SK-N-SH (cell line): ENCODE measurements at regions not wholly inside any gene's neighbourhood (a gene's known extent, or its start where the extent isn't known, plus 50 kb on each side); places are given as distances from the start of the nearest gene placed in this dataset.

Experiments
- CTCF ChIA-PET: fragments of 300-600, 350-600 bp; formaldehyde crosslinking; extraction: SDS; loops from one replicate; lab custom pipeline; 2021; lab: Yijun Ruan, JAX
- POLR2A ChIA-PET: fragments of 350-600 bp; sonication (Branson Sonifier 250); formaldehyde crosslinking; extraction: SDS; loops from one replicate; lab custom pipeline; 2020; ENCODE audit warnings: antibody characterized with exemption, inconsistent platforms; lab: Yijun Ruan, JAX
- DNase-seq: peaks from one replicate; pipeline ENCODE4 v3.0.0; 2012
- H2AFZ ChIP-seq: fragments of 200-600 bp; sonication (generic); 2 replicates; pipeline ENCODE4 v1.8.1; 2016; ENCODE audit warnings: antibody characterized with exemption, mild to moderate bottlenecking, low read depth
- H3F3A ChIP-seq: fragments of 200-600 bp; sonication (generic); replicated peaks from 2 replicates; pipeline ENCODE3; 2016; ENCODE audit warnings: antibody characterized with exemption, mild to moderate bottlenecking; ENCODE audit not compliant: insufficient read depth
- H3K27ac ChIP-seq, 2 experiments: fragments of 200-500 bp in 1 of 2; fragments of 200-600 bp in 1 of 2; sonication (Bioruptor generic) in 1 of 2; sonication (generic), shearing (Covaris generic) in 1 of 2; 2 replicates each; pipeline versions ENCODE4 v1.5.1 to v1.6.1; 2014 to 2016; ENCODE audit warnings: low read depth in 2 of 2, inconsistent platforms in 1 of 2, low read length in 1 of 2, mild to moderate bottlenecking in 1 of 2, mixed read lengths in 1 of 2
- H3K27me3 ChIP-seq: fragments of 200-600 bp; sonication (generic), shearing (Covaris generic); 2 replicates; pipeline ENCODE4 v1.6.1; 2016; ENCODE audit warnings: mixed run types; ENCODE audit not compliant: insufficient read depth
- H3K36me3 ChIP-seq, 2 experiments: fragments of 200-500 bp in 1 of 2; fragments of 200-600 bp in 1 of 2; sonication (Bioruptor generic) in 1 of 2; sonication (generic) in 1 of 2; replicated peaks in 1 of 2; 2 replicates each; pipeline versions ENCODE3 to v1.5.1; 2014 to 2016; ENCODE audit warnings: low read length in 1 of 2, mild to moderate bottlenecking in 1 of 2; ENCODE audit not compliant: insufficient read depth in 2 of 2, control insufficient read depth in 1 of 2
- H3K4me1 ChIP-seq, 2 experiments: fragments of 200-500 bp in 1 of 2; fragments of 200-600 bp in 1 of 2; sonication (Bioruptor generic) in 1 of 2; sonication (generic), shearing (Covaris generic) in 1 of 2; 2 replicates each; pipeline versions ENCODE4 v1.5.1 to v1.6.1; 2014 to 2016; ENCODE audit warnings: low read depth in 1 of 2, low read length in 1 of 2, mixed run types in 1 of 2; ENCODE audit not compliant: insufficient read depth in 2 of 2, control insufficient read depth in 1 of 2
- H3K4me2 ChIP-seq: fragments of 200-600 bp; sonication (generic), shearing (Covaris generic); 2 replicates; pipeline ENCODE4 v1.6.1; 2017; ENCODE audit warnings: mixed run types
- H3K4me3 ChIP-seq, 2 experiments: fragments of 200-500 bp in 1 of 2; fragments of 200-600 bp in 1 of 2; sonication (Bioruptor generic) in 1 of 2; sonication (generic), shearing (Covaris generic) in 1 of 2; 2 replicates each; pipeline versions ENCODE4 v1.5.1 to v1.8.1; 2014 to 2016; ENCODE audit warnings: low read depth in 2 of 2, inconsistent platforms in 1 of 2, low read length in 1 of 2, mild to moderate bottlenecking in 1 of 2, mixed read lengths in 1 of 2, moderate library complexity in 1 of 2
- H3K79me2 ChIP-seq: fragments of 200-600 bp; sonication (generic); 2 replicates; pipeline ENCODE4 v1.8.1; 2017; ENCODE audit warnings: mild to moderate bottlenecking; ENCODE audit not compliant: insufficient read depth
- H3K9ac ChIP-seq: fragments of 200-600 bp; sonication (generic); 2 replicates; pipeline ENCODE4 v1.6.1; 2017; ENCODE audit warnings: mixed run types
- H3K9me2 ChIP-seq: fragments of 200-600 bp; sonication (generic); 2 replicates; pipeline ENCODE4 v1.6.1; 2017; ENCODE audit warnings: mixed run types
- H3K9me3 ChIP-seq: fragments of 200-600 bp; sonication (generic); 2 replicates; pipeline ENCODE4 v1.6.1; 2017; ENCODE audit warnings: mixed run types, mild to moderate bottlenecking, moderate library complexity
- H4K20me1 ChIP-seq: fragments of 200-600 bp; sonication (generic); 2 replicates; pipeline ENCODE4 v1.6.1; 2017; ENCODE audit warnings: mild to moderate bottlenecking, mixed run types; ENCODE audit not compliant: insufficient read depth
- CHD2 ChIP-seq: fragments of 150-350 bp; IDR thresholded peaks from 2 replicates; pipeline ENCODE4 v1.6.1; 2018; ENCODE audit warnings: low read length; ENCODE audit not compliant: partially characterized antibody
- FOSL2 ChIP-seq: IDR thresholded peaks from 2 replicates; pipeline ENCODE4 v1.4.0; 2012; ENCODE audit warnings: low read depth, mild to moderate bottlenecking, moderate library complexity, borderline replicate concordance
- FOXJ3 ChIP-seq: sonication (generic); formaldehyde crosslinking; IDR thresholded peaks from 2 replicates; pipeline ENCODE4 v1.5.1; 2020; ENCODE audit warnings: mild to moderate bottlenecking, missing genetic modification reagents
- FOXM1 ChIP-seq: IDR thresholded peaks from 2 replicates; pipeline ENCODE4 v1.4.0; 2012; ENCODE audit warnings: low read depth, mild to moderate bottlenecking
- IRF3 ChIP-seq: fragments of 150-350 bp; IDR thresholded peaks from 2 replicates; pipeline ENCODE4 v1.6.1; 2016; ENCODE audit warnings: mild to moderate bottlenecking, low read depth, low read length
- JUND ChIP-seq: IDR thresholded peaks from 2 replicates; pipeline ENCODE4 v1.4.0; 2012
- MAX ChIP-seq: IDR thresholded peaks from 2 replicates; pipeline ENCODE4 v1.4.0; 2012; ENCODE audit warnings: low read depth
- NFIC ChIP-seq: IDR thresholded peaks from 2 replicates; pipeline ENCODE4 v1.4.0; 2012; ENCODE audit warnings: borderline replicate concordance
- NRF1 ChIP-seq: IDR thresholded peaks from 2 replicates; pipeline ENCODE4 v1.6.1; 2012; ENCODE audit warnings: low read depth, mild to moderate bottlenecking, low read length
- RAD21 ChIP-seq: IDR thresholded peaks from 2 replicates; pipeline ENCODE4 v1.6.1; 2012; ENCODE audit warnings: mild to moderate bottlenecking, low read length
- RFX5 ChIP-seq: IDR thresholded peaks from 2 replicates; pipeline ENCODE4 v1.6.1; 2012; ENCODE audit warnings: mild to moderate bottlenecking, improper control_type of control experiment, low read length
- SMC3 ChIP-seq: IDR thresholded peaks from 2 replicates; pipeline ENCODE4 v1.6.1; 2012; ENCODE audit warnings: low read depth, low read length, improper control_type of control experiment
- TEAD4 ChIP-seq: IDR thresholded peaks from 2 replicates; pipeline ENCODE4 v1.4.0; 2012; ENCODE audit warnings: mild to moderate bottlenecking, borderline replicate concordance; ENCODE audit not compliant: insufficient read depth
- WGBS: methylation state at CpG from one replicate; pipeline ENCODE4 v1.1.6; 2017; ENCODE audit warnings: low lambda C conversion rate; 5-methylcytosine and 5-hydroxymethylcytosine counted together
- TF ChIP-seq, protein P1 (sequence below): IDR thresholded peaks from 2 replicates; pipeline ENCODE4 v1.6.1; 2012; ENCODE audit warnings: mild to moderate bottlenecking, low read depth, low read length, moderate library complexity
- TF ChIP-seq, protein P2 (sequence below): IDR thresholded peaks from 2 replicates; pipeline ENCODE4; 2012
- TF ChIP-seq, protein P3 (sequence below): IDR thresholded peaks from 2 replicates; pipeline ENCODE4 v1.4.0; 2012; ENCODE audit warnings: low read depth, borderline replicate concordance

GRCh38 chr3:18529631-18530030 lies 104.5 kb upstream of the SATB1 start:
- no peaks in the 10 kb centered on the region for H3K9me2 ChIP-seq
- no peaks in the 10 kb centered on the region for H3K9me3 ChIP-seq
- no peaks in the 10 kb centered on the region for H3K27me3 ChIP-seq
- no peak overlapping the region for H3K27ac ChIP-seq
- no peaks in the 10 kb centered on the region for H3K36me3 ChIP-seq
- H3K4me3 ChIP-seq: no peak overlapping the region
- H3K9ac ChIP-seq: no peak overlapping the region
- WGBS: 78% methylated on average over 1 of the region's 1 CpG
- H2AFZ ChIP-seq: no peak overlapping the region
- ChIA-PET POLR2A (no interaction called here), CTCF (interaction anchor here (0.9 kb wide), 1 partner anchor 30 kb away, joined by 4 read pairs; no protein-coding TSS in a partner anchor)
- no peaks in the 10 kb centered on the region; the same call in 1 of the 2 replicates for H3K79me2 ChIP-seq
- H3K4me1 ChIP-seq: no peaks in the 10 kb centered on the region
- H4K20me1 ChIP-seq: no peaks in the 10 kb centered on the region
- H3F3A ChIP-seq: no peaks in the 10 kb centered on the region
- no peak for DNase-seq
- no peak overlapping the region for H3K4me2 ChIP-seq
- TF ChIP-seq FOSL2 (no peak), FOXJ3 (CRISPR knock-in tag) (no peak), RFX5 (no peak), TEAD4 (no peak), CHD2 (no peak), IRF3 (no peak), MAX (no peak), JUND (no peak), NFIC (no peak), RAD21 (no peak)
- TF ChIP-seq, protein P1, sequence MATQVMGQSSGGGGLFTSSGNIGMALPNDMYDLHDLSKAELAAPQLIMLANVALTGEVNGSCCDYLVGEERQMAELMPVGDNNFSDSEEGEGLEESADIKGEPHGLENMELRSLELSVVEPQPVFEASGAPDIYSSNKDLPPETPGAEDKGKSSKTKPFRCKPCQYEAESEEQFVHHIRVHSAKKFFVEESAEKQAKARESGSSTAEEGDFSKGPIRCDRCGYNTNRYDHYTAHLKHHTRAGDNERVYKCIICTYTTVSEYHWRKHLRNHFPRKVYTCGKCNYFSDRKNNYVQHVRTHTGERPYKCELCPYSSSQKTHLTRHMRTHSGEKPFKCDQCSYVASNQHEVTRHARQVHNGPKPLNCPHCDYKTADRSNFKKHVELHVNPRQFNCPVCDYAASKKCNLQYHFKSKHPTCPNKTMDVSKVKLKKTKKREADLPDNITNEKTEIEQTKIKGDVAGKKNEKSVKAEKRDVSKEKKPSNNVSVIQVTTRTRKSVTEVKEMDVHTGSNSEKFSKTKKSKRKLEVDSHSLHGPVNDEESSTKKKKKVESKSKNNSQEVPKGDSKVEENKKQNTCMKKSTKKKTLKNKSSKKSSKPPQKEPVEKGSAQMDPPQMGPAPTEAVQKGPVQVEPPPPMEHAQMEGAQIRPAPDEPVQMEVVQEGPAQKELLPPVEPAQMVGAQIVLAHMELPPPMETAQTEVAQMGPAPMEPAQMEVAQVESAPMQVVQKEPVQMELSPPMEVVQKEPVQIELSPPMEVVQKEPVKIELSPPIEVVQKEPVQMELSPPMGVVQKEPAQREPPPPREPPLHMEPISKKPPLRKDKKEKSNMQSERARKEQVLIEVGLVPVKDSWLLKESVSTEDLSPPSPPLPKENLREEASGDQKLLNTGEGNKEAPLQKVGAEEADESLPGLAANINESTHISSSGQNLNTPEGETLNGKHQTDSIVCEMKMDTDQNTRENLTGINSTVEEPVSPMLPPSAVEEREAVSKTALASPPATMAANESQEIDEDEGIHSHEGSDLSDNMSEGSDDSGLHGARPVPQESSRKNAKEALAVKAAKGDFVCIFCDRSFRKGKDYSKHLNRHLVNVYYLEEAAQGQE: no peak
- TF ChIP-seq, protein P2, sequence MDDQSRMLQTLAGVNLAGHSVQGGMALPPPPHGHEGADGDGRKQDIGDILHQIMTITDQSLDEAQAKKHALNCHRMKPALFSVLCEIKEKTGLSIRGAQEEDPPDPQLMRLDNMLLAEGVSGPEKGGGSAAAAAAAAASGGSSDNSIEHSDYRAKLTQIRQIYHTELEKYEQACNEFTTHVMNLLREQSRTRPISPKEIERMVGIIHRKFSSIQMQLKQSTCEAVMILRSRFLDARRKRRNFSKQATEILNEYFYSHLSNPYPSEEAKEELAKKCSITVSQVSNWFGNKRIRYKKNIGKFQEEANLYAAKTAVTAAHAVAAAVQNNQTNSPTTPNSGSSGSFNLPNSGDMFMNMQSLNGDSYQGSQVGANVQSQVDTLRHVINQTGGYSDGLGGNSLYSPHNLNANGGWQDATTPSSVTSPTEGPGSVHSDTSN: no peak

DNA sequence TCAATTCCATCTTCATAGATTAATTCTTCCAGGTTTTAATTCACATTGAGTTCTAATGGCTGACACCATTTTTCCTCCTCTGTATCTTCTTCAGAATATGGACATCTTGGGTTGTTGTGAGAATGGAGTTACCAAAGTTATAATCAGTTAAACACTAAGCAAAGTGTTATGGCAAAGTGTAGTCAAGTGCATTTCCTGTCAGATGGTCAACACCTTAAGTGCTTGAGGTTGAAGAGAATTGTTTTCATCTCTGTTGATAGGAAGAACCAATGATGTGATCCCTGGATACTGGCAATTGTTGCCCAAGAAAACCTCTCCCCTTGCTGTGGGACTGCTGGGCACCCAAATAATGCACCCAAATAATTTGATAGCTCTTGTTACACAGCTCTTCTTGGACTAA lies 102.6 kb upstream of the SATB1 start:
- H3F3A ChIP-seq: no peaks in the 10 kb centered on the region
- H3K9me2 ChIP-seq: no peaks in the 10 kb centered on the region
- no peaks in the 10 kb centered on the region for H3K27me3 ChIP-seq
- H3K4me3 ChIP-seq: no peak overlapping the region
- no peaks in the 10 kb centered on the region for H3K36me3 ChIP-seq
- no peaks in the 10 kb centered on the region for H4K20me1 ChIP-seq
- ChIA-PET POLR2A (no interaction called here), CTCF (interaction anchor here (1.0 to 1.3 kb wide), 2 partner anchors 19 to 31 kb away, joined by 3 to 4 read pairs; no protein-coding TSS in a partner anchor)
- H3K4me1 ChIP-seq: no peaks in the 10 kb centered on the region
- H2AFZ ChIP-seq: no peak overlapping the region
- no peak overlapping the region for H3K9ac ChIP-seq
- no peaks in the 10 kb centered on the region; the same call in 1 of the 2 replicates for H3K79me2 ChIP-seq
- H3K9me3 ChIP-seq: no peaks in the 10 kb centered on the region
- DNase-seq: no peak
- H3K27ac ChIP-seq: no peak overlapping the region
- H3K4me2 ChIP-seq: no peak overlapping the region
- TF ChIP-seq NFIC (no peak), CHD2 (no peak), FOXM1 (no peak), NRF1 (no peak), IRF3 (no peak), SMC3 (no peak), JUND (no peak)
- TF ChIP-seq, protein P2: no peak
- TF ChIP-seq, protein P3, sequence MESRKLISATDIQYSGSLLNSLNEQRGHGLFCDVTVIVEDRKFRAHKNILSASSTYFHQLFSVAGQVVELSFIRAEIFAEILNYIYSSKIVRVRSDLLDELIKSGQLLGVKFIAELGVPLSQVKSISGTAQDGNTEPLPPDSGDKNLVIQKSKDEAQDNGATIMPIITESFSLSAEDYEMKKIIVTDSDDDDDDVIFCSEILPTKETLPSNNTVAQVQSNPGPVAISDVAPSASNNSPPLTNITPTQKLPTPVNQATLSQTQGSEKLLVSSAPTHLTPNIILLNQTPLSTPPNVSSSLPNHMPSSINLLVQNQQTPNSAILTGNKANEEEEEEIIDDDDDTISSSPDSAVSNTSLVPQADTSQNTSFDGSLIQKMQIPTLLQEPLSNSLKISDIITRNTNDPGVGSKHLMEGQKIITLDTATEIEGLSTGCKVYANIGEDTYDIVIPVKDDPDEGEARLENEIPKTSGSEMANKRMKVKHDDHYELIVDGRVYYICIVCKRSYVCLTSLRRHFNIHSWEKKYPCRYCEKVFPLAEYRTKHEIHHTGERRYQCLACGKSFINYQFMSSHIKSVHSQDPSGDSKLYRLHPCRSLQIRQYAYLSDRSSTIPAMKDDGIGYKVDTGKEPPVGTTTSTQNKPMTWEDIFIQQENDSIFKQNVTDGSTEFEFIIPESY: no peak
